Fibroblast of skin of back (primary cell): ENCODE measurements at regions not wholly inside any gene's neighbourhood (a gene's known extent, or its start where the extent isn't known, plus 50 kb on each side); places are given as distances from the start of the nearest gene placed in this dataset.

ENCODE experiments used
- DNase-seq: peaks from one replicate; pipeline ENCODE4 v3.0.0-alpha.2; 2013

- no peak for DNase-seq
Observed at GRCh38 chr3:111314181-111314873, 227.7 kb upstream of the CD96 start.

DNA sequence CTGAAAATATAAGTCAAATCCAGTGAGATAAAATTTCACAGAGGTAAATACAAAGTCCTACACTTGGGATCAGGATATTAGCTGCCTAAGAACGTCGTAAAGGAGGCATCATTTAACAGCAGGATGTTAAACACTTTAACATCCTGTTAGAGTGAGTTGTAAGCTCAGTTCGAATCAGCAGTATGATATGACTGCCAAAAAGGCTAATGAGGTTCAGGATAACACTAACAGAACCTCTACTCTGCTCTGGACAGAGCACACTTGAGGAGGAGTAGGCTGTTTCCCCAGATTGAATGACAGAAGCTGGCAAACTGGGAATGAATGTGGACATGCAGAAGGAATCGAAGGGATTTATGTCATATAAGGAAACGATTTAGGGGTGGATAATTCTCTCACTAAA lies 227.1 kb upstream of the CD96 start:
- DNase-seq, result no peak

DNA sequence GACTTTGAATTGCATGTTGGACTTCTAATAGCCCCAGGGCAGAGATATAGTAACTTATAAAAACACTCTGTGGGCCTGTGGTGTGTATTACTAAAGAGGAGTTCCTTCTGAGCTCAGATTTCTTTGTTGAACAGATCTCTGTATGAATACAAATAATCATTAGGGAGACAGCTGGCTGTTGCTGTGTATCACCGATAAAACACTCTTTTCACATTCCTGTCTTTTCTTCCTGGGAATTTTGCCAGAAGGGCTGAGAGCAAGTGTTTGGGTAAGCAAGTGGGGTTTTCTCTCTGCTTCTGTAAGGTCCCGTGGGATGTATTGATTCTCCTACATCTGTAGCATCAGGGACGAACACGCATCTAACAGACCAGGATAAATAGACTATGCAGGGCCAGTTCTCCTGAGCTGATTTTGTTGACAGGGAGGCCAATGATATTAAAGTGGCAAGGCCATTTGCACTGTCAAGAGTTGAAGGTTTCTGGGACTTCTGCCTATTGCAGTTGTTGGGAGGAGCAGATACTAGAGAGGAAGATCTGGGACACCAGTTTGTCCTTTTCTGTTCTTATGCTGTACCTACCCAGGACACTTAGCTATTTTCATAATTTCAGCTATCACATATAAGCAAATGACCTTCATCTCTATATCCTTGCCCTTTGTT lies 225.9 kb upstream of the CD96 start:
- DNase-seq, result peak; percentile 84

GRCh38 chr3:111318289-111318688 lies 223.7 kb upstream of the CD96 start:
- DNase-seq, result no peak

GRCh38 chr3:111319598-111319997 lies 222.4 kb upstream of the CD96 start:
- no peak for DNase-seq

- peak; percentile 52 for DNase-seq
Observed at GRCh38 chr3:111321786-111322185, 220.2 kb upstream of the CD96 start.

- DNase-seq, result no peak
Observed at GRCh38 chr3:111323019-111323418, 219.0 kb upstream of the CD96 start.

- no peak for DNase-seq
Observed at GRCh38 chr3:111324151-111324550, 217.8 kb upstream of the CD96 start.

GRCh38 chr3:111324645-111325044 lies 217.4 kb upstream of the CD96 start:
- DNase-seq, result no peak

- DNase-seq, result no peak
Observed at GRCh38 chr3:111325160-111325718, 216.8 kb upstream of the CD96 start.

- DNase-seq, result peak; percentile 74
Observed at GRCh38 chr3:111326144-111326995, 215.6 kb upstream of the CD96 start.

GRCh38 chr3:111331306-111331705 lies 210.7 kb upstream of the CD96 start:
- DNase-seq, result no peak

DNA sequence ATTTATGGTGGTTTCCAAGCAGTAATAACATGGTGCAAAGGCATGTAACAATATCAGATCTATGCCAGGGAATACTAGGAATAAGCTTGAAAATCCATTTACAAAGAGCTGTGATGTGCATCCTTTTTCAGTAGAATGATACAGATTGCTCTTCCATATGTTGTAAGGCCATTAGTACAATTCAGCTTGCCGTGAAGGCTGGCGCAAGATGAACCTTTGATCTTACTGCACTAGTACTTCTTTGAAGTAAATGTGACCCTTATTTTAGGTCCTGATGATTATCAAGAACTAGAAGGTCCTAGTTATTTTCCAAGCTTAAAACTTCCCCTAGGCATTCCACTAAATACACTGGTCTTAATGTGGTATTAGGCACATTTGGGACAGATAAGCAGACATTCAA lies 210.1 kb upstream of the CD96 start:
- no peak for DNase-seq

DNA sequence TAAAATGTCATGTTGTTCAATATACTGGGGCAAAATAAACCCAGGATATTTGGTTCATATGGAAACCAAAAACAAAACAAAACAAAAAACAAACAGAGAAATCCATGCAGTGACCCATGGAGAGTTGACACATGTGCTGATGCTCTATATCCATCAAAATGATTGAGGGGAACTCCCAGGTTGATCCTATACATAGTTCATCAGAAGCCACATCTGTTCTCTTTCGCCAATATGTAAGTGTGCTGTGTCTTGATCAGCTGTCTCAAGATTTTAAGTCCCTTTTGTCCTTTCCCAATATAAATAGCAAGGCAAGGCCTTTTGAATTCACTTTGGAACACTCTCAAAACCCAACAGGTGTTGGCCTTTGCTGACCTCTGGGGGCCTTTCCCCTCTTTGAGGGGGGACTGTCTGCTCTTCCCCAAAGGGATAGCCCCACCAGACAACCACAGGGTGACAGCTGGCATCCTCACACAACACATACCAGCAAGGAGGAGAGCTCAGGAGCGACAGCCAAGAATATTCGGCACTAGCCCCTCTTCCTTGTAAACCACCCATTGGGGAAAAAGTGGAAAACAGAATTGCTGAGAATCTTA lies 209.4 kb upstream of the CD96 start:
- DNase-seq, result no peak

- DNase-seq, result peak; percentile 61
Observed at GRCh38 chr3:111333642-111334041, 208.4 kb upstream of the CD96 start.

DNA sequence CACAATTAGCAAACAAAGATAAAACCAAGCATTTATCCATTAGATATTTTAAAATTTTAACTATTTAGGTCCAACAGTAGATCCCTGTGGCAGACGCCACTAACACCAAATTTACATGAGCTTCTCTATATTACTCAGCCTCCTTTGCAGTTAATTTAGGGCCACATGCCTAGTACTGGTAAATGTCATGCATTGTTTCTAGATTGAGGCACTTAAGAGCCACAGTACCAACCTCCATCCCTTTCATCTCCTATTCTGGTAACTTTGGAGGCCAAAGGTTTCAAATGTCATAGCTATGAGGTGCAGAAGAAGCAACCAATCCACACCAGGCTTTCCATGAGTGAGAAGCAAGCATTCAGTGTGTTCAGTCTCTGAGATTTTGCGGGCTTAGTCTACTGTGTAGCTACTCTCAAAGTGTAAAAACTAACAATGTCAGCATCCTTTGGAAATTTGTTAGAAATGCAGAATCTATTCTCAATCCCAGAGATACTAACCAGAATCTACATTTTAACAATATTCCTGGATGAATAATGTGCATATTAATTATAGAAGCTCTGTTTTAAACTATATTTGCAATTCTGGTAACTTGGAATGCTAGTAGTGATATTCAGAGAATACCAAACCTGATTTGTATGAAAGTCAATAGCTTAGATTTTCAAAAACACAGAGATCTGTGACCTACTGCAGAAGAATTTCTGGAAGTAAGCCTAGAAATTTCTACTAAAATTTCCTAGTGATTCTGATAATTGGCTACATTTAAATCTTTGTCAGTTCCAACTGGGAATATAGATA lies 206.3 kb upstream of the CD96 start:
- DNase-seq, result no peak

GRCh38 chr3:111336511-111336910 lies 205.5 kb upstream of the CD96 start:
- DNase-seq, result peak; percentile 27

DNA sequence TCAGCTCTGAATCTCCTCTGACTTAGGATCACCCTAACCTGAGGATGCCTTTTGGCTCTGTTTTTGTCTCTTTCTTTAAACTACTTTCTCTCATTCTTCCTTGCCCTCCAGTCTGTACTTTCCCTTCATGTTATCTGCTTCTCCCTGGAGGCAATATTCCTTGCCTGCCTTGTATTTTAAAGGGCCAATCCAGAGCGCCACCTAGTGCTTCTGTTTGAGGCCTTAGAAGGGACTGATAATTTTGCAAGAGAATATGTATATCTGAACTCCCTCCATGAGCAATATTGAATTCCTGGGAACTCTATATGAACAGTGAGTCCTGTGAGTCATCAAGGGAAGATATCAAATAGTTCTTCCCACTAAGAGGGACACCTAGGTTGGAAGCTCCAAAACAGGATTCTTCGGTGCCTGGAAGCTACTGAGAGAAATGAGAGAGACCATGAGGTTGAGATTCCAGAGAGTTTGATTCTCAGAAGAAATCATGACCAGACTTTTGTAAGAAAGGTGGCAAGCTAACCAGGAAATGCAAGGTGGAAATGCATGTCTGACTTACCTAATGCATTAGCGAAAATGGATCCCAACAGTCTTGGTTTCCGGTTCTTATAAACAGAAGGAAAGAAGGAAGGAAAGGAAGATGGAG lies 203.8 kb upstream of the CD96 start:
- DNase-seq, result peak; percentile 81

DNA sequence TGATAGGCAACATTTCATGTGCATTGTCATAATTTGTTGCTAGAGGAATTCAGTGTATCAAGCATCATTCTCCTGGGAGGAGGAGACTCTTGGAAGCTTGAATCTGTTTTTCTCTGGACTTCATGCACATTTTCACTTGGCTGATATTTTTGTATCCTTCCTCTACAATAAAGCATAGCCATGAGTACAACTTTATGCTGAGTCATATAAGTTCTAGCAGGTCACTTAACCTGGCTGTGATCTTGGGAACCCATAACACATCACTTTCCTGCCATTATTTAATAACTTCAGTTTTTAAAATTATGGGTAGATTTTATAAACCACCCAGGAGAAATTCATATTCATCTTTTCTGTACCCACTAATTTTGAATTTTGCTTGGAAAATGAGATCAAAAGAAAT lies 203.0 kb upstream of the CD96 start:
- no peak for DNase-seq

DNA sequence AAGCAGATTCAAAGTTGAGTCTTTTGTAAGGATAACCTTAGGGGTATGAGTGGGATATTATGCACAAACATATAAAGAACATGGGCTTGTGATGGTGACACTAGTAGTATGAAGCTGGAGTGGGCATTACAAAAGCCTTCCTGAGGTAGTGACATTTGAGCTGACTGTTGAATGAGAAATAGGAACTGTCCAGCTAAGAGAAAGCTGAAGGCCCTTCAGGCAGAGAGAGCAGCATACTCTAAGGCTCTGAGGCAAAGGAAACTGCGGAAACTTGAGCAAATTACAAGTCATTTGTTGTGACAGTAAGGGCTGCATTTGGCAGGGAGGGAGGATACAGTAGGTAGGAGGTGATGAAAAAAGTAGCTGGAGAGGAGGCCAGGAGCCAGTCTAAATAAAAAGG lies 190.7 kb upstream of the CD96 start:
- no peak for DNase-seq

DNA sequence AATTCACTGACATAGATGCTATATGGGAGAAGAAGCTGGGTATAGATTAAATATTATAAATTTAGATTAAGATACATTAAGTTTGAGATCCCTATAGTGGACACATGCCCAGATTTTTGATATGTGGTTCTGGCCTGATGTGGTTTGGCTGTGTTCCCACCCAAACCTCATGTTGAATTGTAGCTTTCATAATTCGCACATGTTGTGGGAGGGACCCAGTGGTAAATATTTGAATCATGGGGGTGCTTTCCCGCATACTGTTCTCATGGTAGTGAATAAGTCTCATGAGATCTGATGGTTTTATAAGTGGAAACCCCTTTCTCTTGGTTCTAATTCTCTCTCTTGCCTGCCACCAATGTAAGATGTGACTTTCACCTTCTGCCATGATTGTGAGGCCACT lies 189.4 kb upstream of the CD96 start:
- DNase-seq, result no peak
